GM12878 (cell line): ENCODE measurements at regions not wholly inside any gene's neighbourhood (a gene's known extent, or its start where the extent isn't known, plus 50 kb on each side); places are given as distances from the start of the nearest gene placed in this dataset.

ENCODE experiments used
- ATAC-seq: fragments of 200-7000 bp; cut with Tn5 transposase; 3 replicates; pipeline ENCODE4 v1.9.1; 2020; ENCODE audit warnings: mild to moderate bottlenecking, moderate library complexity
- BruUV-seq: library from RNA; stranded (reverse); fragments of 400-500 nt; replicated peaks from 2 replicates; lab custom pipeline; 2021; lab: Mats Ljungman, UMichigan
- CTCF ChIA-PET: fragments of 300-600 bp; sonication (Branson Sonifier 250); formaldehyde crosslinking; extraction: SDS; loops from one replicate; lab custom pipeline; 2021; ENCODE audit warnings: inconsistent platforms; lab: Yijun Ruan, JAX
- POLR2A ChIA-PET: fragments of 350-600 bp; formaldehyde crosslinking; extraction: SDS; loops from one replicate; lab custom pipeline; 2021; ENCODE audit warnings: inconsistent platforms; lab: Charles Lee
- RAD21 ChIA-PET: fragments of 300-600 bp; sonication (Branson Sonifier 250); formaldehyde crosslinking; loops from one replicate; lab custom pipeline; 2023; ENCODE audit warnings: antibody characterized with exemption; ENCODE audit not compliant: unreplicated experiment; lab: Charles Lee
- SMC1A ChIA-PET: fragments of 300-600 bp; sonication (Branson Sonifier 250); formaldehyde crosslinking; loops from one replicate; lab custom pipeline; 2023; ENCODE audit not compliant: unreplicated experiment, uncharacterized antibody; lab: Charles Lee
- DNase-seq: peaks from one replicate; pipeline ENCODE4 v3.0.0-alpha.2; 2011; ENCODE audit warnings: low read depth, low spot score
- FAIRE-seq: peaks from 3 replicates; lab custom pipeline; 2011; peaks lifted over from hg19 to GRCh38; lab: Jason Lieb, UNC
- H2AFZ ChIP-seq: 2 replicates; pipeline ENCODE4 v1.6.0; 2011; ENCODE audit warnings: low read depth, low read length, control low read depth; ENCODE audit not compliant: control insufficient read depth
- H3K27ac ChIP-seq: 2 replicates; pipeline ENCODE4 v1.5.1; 2011; ENCODE audit warnings: control low read depth; ENCODE audit not compliant: control insufficient read depth, insufficient read depth
- H3K27me3 ChIP-seq, 2 experiments: replicated peaks in 1 of 2; 2 replicates each; pipeline versions ENCODE4 v1.6.0 to v1.6.1; 2011; ENCODE audit warnings: low read length in 1 of 2; ENCODE audit not compliant: control insufficient read depth in 2 of 2, insufficient read depth in 2 of 2
- H3K36me3 ChIP-seq, 2 experiments: 2 replicates each; pipeline ENCODE4 v1.5.1; 2011; ENCODE audit warnings: low read length in 1 of 2; ENCODE audit not compliant: control insufficient read depth in 2 of 2, insufficient read depth in 2 of 2
- H3K4me1 ChIP-seq: 2 replicates; pipeline ENCODE4 v1.6.1; 2011; ENCODE audit warnings: mild to moderate bottlenecking, low read length, moderate library complexity, mixed read lengths; ENCODE audit not compliant: control insufficient read depth, insufficient read depth
- H3K4me2 ChIP-seq: 2 replicates; pipeline ENCODE4 v1.6.0; 2011; ENCODE audit warnings: control low read depth; ENCODE audit not compliant: control insufficient read depth, insufficient read depth
- H3K4me3 ChIP-seq: fragments of 200-600 bp; sonication (generic); 2 replicates; pipeline ENCODE4 v1.5.1; 2016
- H3K79me2 ChIP-seq: 2 replicates; pipeline ENCODE4 v1.6.0; 2011; ENCODE audit warnings: low read length; ENCODE audit not compliant: control insufficient read depth, insufficient read depth
- H3K9ac ChIP-seq: 2 replicates; pipeline ENCODE4 v1.8.0; 2011; ENCODE audit warnings: low read length, control low read depth, mixed read lengths; ENCODE audit not compliant: control insufficient read depth, insufficient read depth
- H3K9me3 ChIP-seq: replicated peaks from 3 replicates; pipeline ENCODE4 v1.5.1; 2011; ENCODE audit warnings: mild to moderate bottlenecking, low read length; ENCODE audit not compliant: control insufficient read depth, insufficient read depth
- H4K20me1 ChIP-seq: 2 replicates; pipeline ENCODE4 v1.6.0; 2011; ENCODE audit not compliant: control insufficient read depth, insufficient read depth
- ATF3 ChIP-seq: IDR thresholded peaks from 2 replicates; pipeline ENCODE4 v1.6.1; 2011; ENCODE audit warnings: low read depth, mild to moderate bottlenecking, low read length, moderate library complexity, borderline replicate concordance; ENCODE audit errors: extremely low read depth
- BHLHE40 ChIP-seq, 2 experiments: fragments of 450-650 bp in 1 of 2; IDR thresholded peaks; 2 replicates each; pipeline ENCODE4 v1.6.1; 2011 to 2017; ENCODE audit warnings: low read depth in 2 of 2, borderline replicate concordance in 1 of 2, improper control_type of control experiment in 1 of 2, low read length in 1 of 2, mild to moderate bottlenecking in 1 of 2
- BRCA1 ChIP-seq: IDR thresholded peaks from 2 replicates; pipeline ENCODE4 v1.6.1; 2011; ENCODE audit warnings: low read depth, low read length, improper control_type of control experiment
- CTCF ChIP-seq, 3 experiments: IDR thresholded peaks in 2 of 3; conservative IDR thresholded peaks in 1 of 3; 2 replicates each; pipeline ENCODE4 v1.5.1; 2011; ENCODE audit warnings: low read depth in 3 of 3, low read length in 3 of 3, mild to moderate bottlenecking in 3 of 3, control low read depth in 2 of 3, moderate library complexity in 2 of 3, inconsistent platforms in 1 of 3, mixed read lengths in 1 of 3; ENCODE audit not compliant: control insufficient read depth in 2 of 3, insufficient read depth in 1 of 3; ENCODE audit errors: extremely low read depth in 1 of 3
- ESRRA ChIP-seq: IDR thresholded peaks from 2 replicates; pipeline ENCODE4 v1.6.1; 2012; ENCODE audit warnings: mild to moderate bottlenecking, low read length, improper control_type of control experiment
- FOS ChIP-seq: IDR thresholded peaks from 3 replicates; pipeline ENCODE4 v1.6.1; 2011; ENCODE audit warnings: borderline replicate concordance; ENCODE audit not compliant: insufficient read length; ENCODE audit errors: extremely low read depth
- GABPA ChIP-seq: IDR thresholded peaks from 2 replicates; pipeline ENCODE4 v1.6.1; 2014; ENCODE audit warnings: antibody characterized with exemption, low read depth, mild to moderate bottlenecking, inconsistent platforms
- HDAC6 ChIP-seq: fragments of 200-600 bp; sonication (generic); IDR thresholded peaks from one replicate; pipeline ENCODE4 v1.8.0; 2017; ENCODE audit warnings: antibody characterized with exemption; ENCODE audit not compliant: unreplicated experiment
- MTA3 ChIP-seq: IDR thresholded peaks from 2 replicates; pipeline ENCODE4 v1.6.1; 2012; ENCODE audit warnings: low read length, inconsistent platforms, borderline replicate concordance
- POLR2AphosphoS2 ChIP-seq: IDR thresholded peaks from 2 replicates; pipeline ENCODE4 v1.6.1; 2011; ENCODE audit warnings: low read depth, mild to moderate bottlenecking, low read length, improper control_type of control experiment, moderate library complexity
- RB1 ChIP-seq: fragments of 450-650 bp; formaldehyde crosslinking; IDR thresholded peaks from 2 replicates; pipeline ENCODE4 v1.6.1; 2017; ENCODE audit warnings: mild to moderate bottlenecking, borderline replicate concordance
- RELA ChIP-seq: fragments of 450-650 bp; IDR thresholded peaks from 2 replicates; pipeline ENCODE4 v1.8.0; 2014; ENCODE audit warnings: borderline replicate concordance; ENCODE audit not compliant: partially characterized antibody
- STAT3 ChIP-seq: IDR thresholded peaks from 2 replicates; pipeline ENCODE4 v1.6.1; 2011; ENCODE audit warnings: low read depth, low read length, improper control_type of control experiment
- SUPT20H ChIP-seq: IDR thresholded peaks from 2 replicates; pipeline ENCODE4 v1.6.1; 2011; ENCODE audit warnings: low read depth, mild to moderate bottlenecking, low read length, moderate library complexity, borderline replicate concordance; ENCODE audit not compliant: control insufficient read depth
- TCF7 ChIP-seq: IDR thresholded peaks from 2 replicates; pipeline ENCODE4 v1.6.1; 2014; ENCODE audit warnings: antibody characterized with exemption, borderline replicate concordance
- ZNF217 ChIP-seq: fragments of 450-650 bp; IDR thresholded peaks from 2 replicates; pipeline ENCODE4 v1.6.1; 2017; ENCODE audit warnings: antibody characterized with exemption, mild to moderate bottlenecking
- WGBS: methylation state at CpG from one replicate; pipeline ENCODE4 v1.1.6; 2016; ENCODE audit warnings: low lambda C conversion rate; ENCODE audit not compliant: insufficient replicate concordance, insufficient coverage; ENCODE audit errors: missing lambda C conversion rate; 5-methylcytosine and 5-hydroxymethylcytosine counted together
- in situ Hi-C: fragments of 300-500 bp; cut with MboI; formaldehyde crosslinking; loops from 9 replicates; pipeline ENCODE4 v1.14.3; 2018; ENCODE audit warnings: mixed read lengths
- intact Hi-C: fragments of 100-400 bp; cut with micrococcal nuclease; formaldehyde crosslinking; loops from one replicate; pipeline ENCODE4 v1.14.2; 2022; ENCODE audit not compliant: unreplicated experiment

GRCh38 chr13:111515635-111516034 lies 195.2 kb downstream of the TEX29 start:
- ChIA-PET CTCF (no interaction called here), SMC1A (no interaction called here), POLR2A (no interaction called here), RAD21 (no interaction called here)
- Histone ChIP-seq H3K9ac (no peak overlapping the region), H3K4me2 (no peak overlapping the region), H3K9me3 (no peaks in the 10 kb centered on the region), H2AFZ (no peak overlapping the region), H3K4me1 (no peaks in the 10 kb centered on the region), H4K20me1 (no peaks in the 10 kb centered on the region), H3K27ac (no peak overlapping the region), H3K27me3 (no peaks in the 10 kb centered on the region), H3K79me2 (no peaks in the 10 kb centered on the region), H3K4me3 (no peak overlapping the region), H3K36me3 (no peaks in the 10 kb centered on the region)
- WGBS = 64% methylated on average over 16 of the region's 16 CpGs
- ATAC-seq = no peak
- no peak for TF ChIP-seq FOS
- TF ChIP-seq ESRRA = no peak
- TF ChIP-seq POLR2AphosphoS2 = no peak
- no peak for TF ChIP-seq BRCA1
- no peak for TF ChIP-seq SUPT20H
- TF ChIP-seq RELA = no peak
- TF ChIP-seq BHLHE40 (IDR thresholded peaks at IDR 0.05; ENCODE audit: borderline replicate concordance in 1 of 2, low read depth in 2 of 2, low read length in 1 of 2) = no peak
- no peak for TF ChIP-seq STAT3
- TF ChIP-seq GABPA = no peak
- TF ChIP-seq TCF7 = no peak
- TF ChIP-seq RB1 = no peak
- TF ChIP-seq HDAC6 = no peak
- no peak for TF ChIP-seq CTCF (IDR thresholded peaks at IDR 0.05 in 2 of 3, conservative IDR thresholded peaks at IDR 0.05 in 1 of 3; ENCODE audit: control insufficient read depth in 2 of 3, extremely low read depth in 1 of 3, insufficient read depth in 1 of 3, low read depth in 3 of 3, low read length in 3 of 3)
- TF ChIP-seq ATF3 = no peak
- no peak for TF ChIP-seq ZNF217
- TF ChIP-seq MTA3 = no peak
- DNase-seq = no peak
- no TSS peak for BruUV-seq
- intact Hi-C loops (no loop called here), in situ Hi-C loops (no loop called here)
- FAIRE-seq = no peak
